IPS-18c (cell line): ENCODE measurements at regions not wholly inside any gene's neighbourhood (a gene's known extent, or its start where the extent isn't known, plus 50 kb on each side); places are given as distances from the start of the nearest gene placed in this dataset.
"Not testable (repeated sequence)": the region's sequence is repeated elsewhere in the genome, so short reads cannot be mapped to it uniquely, and the experiment has no call there.

Source experiments
- H3K4me3 ChIP-seq: 2 replicates; pipeline ENCODE4 v1.7.0; 2013; ENCODE audit warnings: low read depth, mild to moderate bottlenecking, low read length, moderate library complexity; ENCODE audit not compliant: insufficient read depth
- H3K9me3 ChIP-seq: one replicate; pipeline ENCODE4 v1.6.1; 2013; ENCODE audit warnings: mild to moderate bottlenecking, low read length, moderate library complexity; ENCODE audit not compliant: control insufficient read depth, insufficient read depth

- H3K4me3 ChIP-seq = no peak overlapping the region
- no peaks in the 10 kb centered on the region for H3K9me3 ChIP-seq
Measured at GRCh38 chr4:28449085-28449484, 1588.4 kb downstream of the STIM2 start.

- H3K9me3 ChIP-seq = no peaks in the 10 kb centered on the region
- H3K4me3 ChIP-seq = no peak overlapping the region
Measured at GRCh38 chr4:28451346-28451745, 1590.7 kb downstream of the STIM2 start.

- Histone ChIP-seq H3K4me3 (no peak overlapping the region), H3K9me3 (no peaks in the 10 kb centered on the region)
Measured at GRCh38 chr4:28462766-28463700, 1602.4 kb downstream of the STIM2 start.

- H3K9me3 ChIP-seq = no peaks in the 10 kb centered on the region
Measured at GRCh38 chr4:28464823-28465222, 1604.2 kb downstream of the STIM2 start.

GRCh38 chr4:28466886-28467285, 1606.2 kb downstream of the STIM2 start:
- not testable (repeated sequence) for H3K4me3 ChIP-seq, H3K9me3 ChIP-seq

More at GRCh38 chr4:28464823-28465222, 1604.2 kb downstream of the STIM2 start:
- no peak overlapping the region for H3K4me3 ChIP-seq

- H3K9me3 ChIP-seq = no peaks in the 10 kb centered on the region
- H3K4me3 ChIP-seq = no peak overlapping the region
Measured at GRCh38 chr4:28469387-28469786, 1608.7 kb downstream of the STIM2 start.

GRCh38 chr4:28469886-28470285, 1609.2 kb downstream of the STIM2 start:
- Histone ChIP-seq H3K9me3 (no peaks in the 10 kb centered on the region), H3K4me3 (no peak overlapping the region)

- Histone ChIP-seq H3K9me3 (no peaks in the 10 kb centered on the region), H3K4me3 (no peak overlapping the region)
Measured at GRCh38 chr4:28475381-28475780, 1614.7 kb downstream of the STIM2 start.

- no peak overlapping the region for H3K4me3 ChIP-seq
- H3K9me3 ChIP-seq = no peaks in the 10 kb centered on the region
Measured at GRCh38 chr4:28479666-28480065, 1619.0 kb downstream of the STIM2 start.

- Histone ChIP-seq H3K9me3 (no peaks in the 10 kb centered on the region), H3K4me3 (no peak overlapping the region)
Measured at GRCh38 chr4:28481565-28481964, 1620.9 kb downstream of the STIM2 start.

- no peak overlapping the region for H3K4me3 ChIP-seq
- no peaks in the 10 kb centered on the region for H3K9me3 ChIP-seq
Measured at GRCh38 chr4:28482580-28483270, 1622.1 kb downstream of the STIM2 start.

GRCh38 chr4:28488021-28488420, 1627.4 kb downstream of the STIM2 start:
- H3K9me3 ChIP-seq = no peaks in the 10 kb centered on the region
- H3K4me3 ChIP-seq = no peak overlapping the region

- Histone ChIP-seq H3K4me3 (no peak overlapping the region), H3K9me3 (no peaks in the 10 kb centered on the region)
Measured at GRCh38 chr4:28490669-28491068, 1630.0 kb downstream of the STIM2 start.

- H3K4me3 ChIP-seq = no peak overlapping the region
- H3K9me3 ChIP-seq = no peaks in the 10 kb centered on the region
Measured at GRCh38 chr4:28505064-28505463, 1644.4 kb downstream of the STIM2 start.

GRCh38 chr4:28508636-28509035, 1648.0 kb downstream of the STIM2 start:
- Histone ChIP-seq H3K9me3 (no peaks in the 10 kb centered on the region), H3K4me3 (no peak overlapping the region)

GRCh38 chr4:28514766-28515165, 1654.1 kb downstream of the STIM2 start:
- H3K9me3 ChIP-seq, H3K4me3 ChIP-seq: not testable (repeated sequence)

- H3K4me3 ChIP-seq = no peak overlapping the region
- no peaks in the 10 kb centered on the region for H3K9me3 ChIP-seq
Measured at GRCh38 chr4:28518561-28519165, 1658.0 kb downstream of the STIM2 start.

- H3K9me3 ChIP-seq = no peaks in the 10 kb centered on the region
Measured at GRCh38 chr4:28523681-28524190, 1663.1 kb downstream of the STIM2 start.

More at GRCh38 chr4:28523681-28524190, 1663.1 kb downstream of the STIM2 start:
- no peak overlapping the region for H3K4me3 ChIP-seq
